ENCODE measurements at regions not wholly inside any gene's neighbourhood (a gene's known extent, or its start where the extent isn't known, plus 50 kb on each side); places are given as distances from the start of the nearest gene placed in this dataset.
"Not testable (repeated sequence)": the region's sequence is repeated elsewhere in the genome, so short reads cannot be mapped to it uniquely, and the experiment has no call there.

DNA sequence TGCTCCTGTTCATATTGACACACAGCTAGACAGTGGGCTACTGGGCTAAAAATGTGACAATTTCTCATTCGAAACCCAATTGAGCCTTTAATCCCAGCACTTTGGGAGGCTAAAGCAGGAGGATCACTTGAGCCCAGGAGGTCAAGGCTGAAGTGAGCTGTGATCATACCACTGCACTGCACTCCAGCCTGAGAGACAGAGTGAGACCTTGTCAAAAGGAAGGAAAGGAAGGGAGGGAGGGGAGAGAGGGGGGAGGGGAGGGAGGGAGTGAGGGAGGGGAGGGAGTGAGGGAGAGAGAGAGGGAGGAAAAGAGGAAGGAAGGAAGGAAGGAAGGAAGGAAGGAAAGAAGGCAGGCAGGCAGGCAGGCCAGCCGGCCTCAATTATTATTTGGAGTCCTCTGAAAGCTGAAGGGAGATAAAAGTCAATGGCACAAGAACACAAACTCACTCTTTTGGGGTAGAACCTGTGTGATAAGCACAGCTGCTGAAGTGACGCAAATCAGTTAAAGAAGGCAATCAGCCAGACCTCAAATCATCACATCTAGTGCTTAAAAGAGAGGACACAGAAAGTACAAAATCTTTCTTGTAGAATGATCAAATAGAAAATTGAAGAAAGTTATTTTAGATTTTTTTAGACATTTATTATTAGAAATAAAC, 98.1 kb downstream of the CCDC71L start:
- DNase-seq: no peak

DNA sequence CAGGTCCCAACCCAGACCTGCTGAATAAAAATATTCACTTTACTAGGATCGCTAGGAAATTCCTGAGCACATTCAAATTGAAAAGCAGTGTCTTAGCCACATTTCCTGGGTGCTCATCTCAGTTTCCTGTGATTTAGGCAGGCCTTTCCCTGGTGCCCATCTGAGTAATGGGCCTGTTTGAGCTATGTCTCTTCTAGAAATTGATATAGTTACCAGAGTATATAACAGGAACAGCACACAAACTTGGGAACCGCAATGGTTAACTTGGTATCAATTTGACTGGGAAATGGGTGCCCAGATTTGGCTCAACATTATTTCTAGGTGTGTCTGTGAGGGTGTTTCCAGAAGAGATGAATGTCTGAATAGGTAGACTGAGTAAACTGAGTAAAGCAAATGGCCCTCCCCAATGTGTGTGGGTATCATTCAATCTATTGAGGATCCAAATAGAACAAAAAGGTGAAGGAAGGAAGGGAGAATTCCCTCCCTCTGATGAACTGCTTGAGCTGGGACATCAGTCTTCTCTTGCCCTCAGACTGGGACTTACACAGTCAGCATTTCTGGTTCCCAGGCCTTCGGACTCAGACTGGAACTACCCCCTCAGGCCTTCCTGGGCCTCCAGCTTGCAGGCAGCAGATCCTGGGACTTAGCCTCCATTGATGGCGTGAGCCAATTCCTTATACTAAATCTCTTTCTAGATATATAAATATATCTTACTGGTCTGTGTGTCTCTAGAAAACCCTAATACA, 99.1 kb downstream of the CCDC71L start:
- no peak for DNase-seq

DNA sequence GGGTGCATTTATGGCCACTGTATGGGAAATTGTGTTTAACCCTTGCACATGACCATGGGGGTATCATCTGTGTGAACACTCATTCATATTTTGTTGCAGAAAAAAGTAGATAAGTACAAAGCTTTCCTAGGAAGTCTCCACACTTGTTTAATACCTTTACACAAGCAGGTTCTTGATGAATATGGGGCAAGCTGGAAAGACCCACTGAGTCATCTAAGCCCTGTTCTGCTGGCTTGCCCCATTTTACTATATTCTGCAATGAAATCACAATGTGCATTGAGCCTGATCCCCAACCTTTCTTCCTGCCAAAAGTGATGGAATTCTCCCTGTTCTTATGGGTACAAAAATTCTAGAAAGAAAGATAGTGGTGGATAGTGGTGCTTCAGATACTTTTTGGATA, 99.8 kb downstream of the CCDC71L start:
- DNase-seq: no peak

DNA sequence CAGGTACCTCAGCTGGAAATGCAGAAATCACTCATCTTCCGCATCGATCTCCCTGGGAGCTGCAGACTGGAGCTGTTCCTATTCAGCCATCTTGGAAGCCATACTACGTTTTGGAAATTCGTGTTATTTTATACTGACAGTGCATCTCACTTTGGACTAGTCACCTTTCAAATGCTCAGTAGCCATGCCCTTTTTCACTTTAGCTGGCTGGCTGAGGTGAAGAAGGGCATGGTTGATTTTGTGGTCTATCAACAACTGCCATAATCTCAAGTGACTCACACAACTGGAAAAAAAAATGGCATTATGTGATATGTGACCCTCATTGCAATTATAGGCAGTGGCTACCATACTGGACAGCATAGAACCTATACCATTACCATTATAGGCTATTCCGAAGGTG, 100.5 kb downstream of the CCDC71L start:
- no peak for DNase-seq

DNA sequence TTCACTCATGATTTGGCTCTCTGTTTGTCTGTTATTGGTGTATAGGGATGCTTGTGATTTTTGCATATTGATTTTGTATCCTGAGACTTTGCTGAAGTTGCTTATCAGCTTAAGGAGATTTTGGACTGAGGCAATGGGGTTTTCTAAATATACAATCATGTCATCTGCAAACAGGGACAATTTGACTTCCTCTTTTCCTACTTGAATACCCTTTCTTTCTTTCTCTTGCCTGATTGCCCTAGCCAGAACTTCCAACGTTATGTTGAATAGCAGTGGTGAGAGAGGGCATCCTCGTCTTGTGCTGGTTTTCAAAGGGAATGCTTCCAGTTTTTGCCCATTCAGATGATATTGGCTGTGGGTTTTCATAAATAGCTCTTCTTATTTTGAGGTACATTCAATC, 104.7 kb downstream of the CCDC71L start:
- DNase-seq: not testable (repeated sequence)

DNA sequence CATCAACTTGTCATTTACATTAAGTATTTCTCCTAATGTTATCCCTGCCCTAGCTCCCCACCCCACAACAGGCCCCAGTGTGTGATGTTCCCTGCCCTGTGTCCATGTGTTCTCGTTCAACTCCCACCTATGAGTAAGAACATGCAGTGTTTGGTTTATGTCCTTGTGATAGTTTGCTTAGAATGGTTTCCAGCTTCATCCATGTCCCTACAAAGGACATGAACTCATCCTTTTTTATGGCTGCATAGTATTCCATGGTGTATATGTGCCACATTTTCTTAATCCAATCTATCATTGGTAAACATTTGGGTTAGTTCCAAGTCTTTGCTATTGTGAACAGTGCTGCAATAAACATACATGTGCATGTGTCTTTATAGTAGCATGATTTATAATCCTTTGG, 106.3 kb downstream of the CCDC71L start:
- DNase-seq: not testable (repeated sequence)

DNA sequence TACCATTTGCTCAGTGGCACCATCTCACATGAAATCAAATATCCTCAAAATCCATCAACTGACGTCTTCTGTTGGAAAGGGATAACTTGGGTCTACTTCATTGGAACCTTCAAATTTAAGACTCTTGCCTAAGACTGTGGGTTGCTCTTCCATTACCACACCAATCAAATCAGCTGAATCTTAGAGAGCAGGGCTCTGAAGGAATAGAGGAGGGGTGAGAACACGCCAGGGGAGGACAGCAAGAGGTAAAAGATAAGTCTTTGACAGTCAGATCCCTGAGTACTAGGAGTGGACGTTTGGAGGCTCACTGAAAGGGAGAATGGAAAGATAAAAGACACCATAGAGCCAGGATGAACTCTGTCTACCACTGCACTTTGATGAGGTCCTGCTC, 107.5 kb downstream of the CCDC71L start:
- no peak for DNase-seq

DNA sequence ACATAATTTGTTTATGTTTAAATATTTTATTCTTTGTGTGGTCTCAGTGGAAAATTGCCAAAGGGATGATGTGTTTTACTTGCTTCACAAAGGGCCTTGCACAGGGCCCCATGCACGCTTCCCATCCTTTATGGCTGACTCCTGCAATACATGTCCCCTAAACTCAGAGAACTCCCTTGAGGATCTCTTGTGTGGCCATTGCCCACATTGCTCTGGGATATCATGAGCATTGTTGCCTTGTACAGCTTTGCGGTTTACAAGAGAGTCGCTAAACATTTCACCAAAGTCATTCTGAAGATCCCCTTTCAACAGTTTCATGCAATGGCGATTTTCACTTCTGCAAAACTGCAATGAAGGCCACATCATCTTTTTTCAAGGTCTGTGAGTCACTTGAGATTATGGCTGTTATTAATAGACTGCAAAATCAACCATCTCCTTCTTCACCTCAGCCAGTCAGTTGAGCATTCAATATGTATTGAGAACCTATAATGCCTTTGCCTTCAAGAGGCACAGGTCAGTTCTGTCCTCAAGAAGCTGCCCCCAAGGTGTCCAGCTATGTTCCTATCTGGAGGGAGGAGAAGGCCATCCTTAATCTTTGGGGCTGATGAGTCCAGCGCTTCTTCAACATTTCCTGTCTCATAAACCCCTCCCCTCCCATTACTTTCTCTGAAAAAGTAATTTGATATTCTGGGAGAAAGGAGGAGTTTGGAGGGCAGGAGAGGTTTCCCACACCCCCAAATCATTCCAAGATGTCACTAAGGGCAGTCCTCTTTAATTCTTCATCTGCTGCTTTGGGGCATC, 108.1 kb downstream of the CCDC71L start:
- no peak for DNase-seq

DNA sequence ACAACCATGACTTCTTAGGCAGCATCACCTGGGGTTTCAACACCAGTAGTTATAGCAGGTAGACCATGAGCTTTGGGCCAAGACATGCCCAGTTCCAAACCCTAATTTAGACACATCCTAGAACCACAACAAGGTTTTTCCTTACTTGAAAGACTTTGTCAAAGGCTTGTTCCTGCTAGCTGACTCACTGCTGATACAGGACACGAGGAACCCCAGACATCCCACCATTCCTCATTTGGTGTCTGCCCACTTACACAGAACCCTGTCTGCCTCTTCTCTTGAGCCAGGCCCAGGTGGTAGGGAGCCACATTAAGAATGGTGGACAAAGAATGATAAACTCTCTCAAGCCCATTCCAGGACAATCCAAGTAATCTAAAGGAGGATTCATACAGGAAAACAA, 109.0 kb downstream of the CCDC71L start:
- no peak for DNase-seq

DNA sequence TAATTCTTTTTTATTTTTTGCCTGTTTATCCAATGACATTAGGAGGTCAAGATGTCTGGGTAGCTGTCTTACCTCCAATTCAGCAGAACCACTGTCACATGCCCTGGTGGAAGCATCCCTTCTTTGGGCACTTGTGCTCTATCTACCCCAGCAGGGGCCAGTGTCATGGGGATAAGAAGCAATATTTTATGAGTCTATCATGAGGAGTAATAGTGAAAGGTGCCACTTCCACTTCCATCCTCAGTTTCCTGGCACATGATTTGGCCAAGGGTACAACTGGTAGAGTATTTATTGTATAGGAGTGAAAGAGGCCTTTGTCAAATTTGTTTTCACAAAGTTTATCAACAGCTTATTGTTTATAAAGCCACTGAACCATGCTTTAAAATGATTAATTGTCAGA, 112.5 kb downstream of the CCDC71L start:
- no peak for DNase-seq

DNA sequence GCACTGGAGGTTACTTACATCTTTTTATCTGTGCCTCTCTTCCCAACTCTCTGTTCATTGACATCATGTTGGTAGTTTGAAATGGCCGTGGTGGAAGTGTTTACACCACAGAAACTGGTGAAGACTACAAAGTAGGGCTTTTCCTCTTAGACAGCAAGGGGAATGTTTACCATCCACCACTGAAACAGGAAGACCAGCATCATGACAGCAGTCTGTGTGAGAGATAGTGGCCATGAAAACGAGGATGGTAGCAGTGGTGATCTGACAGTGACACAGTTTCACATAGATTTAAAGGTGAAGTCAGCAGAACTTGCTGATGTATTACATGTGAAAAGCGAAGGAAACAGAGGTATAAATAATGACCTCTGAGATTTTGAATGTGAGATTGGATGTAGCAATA, 115.7 kb downstream of the CCDC71L start:
- no peak for DNase-seq

DNA sequence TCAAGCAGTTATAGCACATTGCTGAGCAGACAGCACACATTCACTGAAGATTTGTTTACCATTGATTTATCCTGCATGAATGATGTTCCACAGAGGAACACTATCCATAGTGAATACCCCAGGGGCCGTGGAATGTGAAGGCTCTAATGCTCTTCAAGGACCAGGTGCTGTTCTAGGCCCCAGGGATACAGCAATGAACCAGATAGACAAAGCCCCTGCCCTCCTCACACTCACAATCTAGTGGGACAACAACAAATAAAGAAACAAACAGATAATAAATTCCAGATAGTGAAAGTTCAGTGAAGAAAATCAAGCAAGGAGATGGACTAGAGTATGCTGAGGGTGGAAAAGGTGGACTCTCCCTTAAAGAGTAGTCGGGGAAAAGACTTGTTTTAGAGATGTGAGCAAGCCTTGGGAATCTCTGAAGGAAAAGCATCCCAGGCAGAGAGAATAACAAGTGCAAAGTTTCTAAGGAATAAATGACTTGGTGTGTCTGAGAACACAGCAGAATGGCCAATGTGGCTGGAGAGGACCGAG, 117.7 kb downstream of the CCDC71L start:
- no peak for DNase-seq

DNA sequence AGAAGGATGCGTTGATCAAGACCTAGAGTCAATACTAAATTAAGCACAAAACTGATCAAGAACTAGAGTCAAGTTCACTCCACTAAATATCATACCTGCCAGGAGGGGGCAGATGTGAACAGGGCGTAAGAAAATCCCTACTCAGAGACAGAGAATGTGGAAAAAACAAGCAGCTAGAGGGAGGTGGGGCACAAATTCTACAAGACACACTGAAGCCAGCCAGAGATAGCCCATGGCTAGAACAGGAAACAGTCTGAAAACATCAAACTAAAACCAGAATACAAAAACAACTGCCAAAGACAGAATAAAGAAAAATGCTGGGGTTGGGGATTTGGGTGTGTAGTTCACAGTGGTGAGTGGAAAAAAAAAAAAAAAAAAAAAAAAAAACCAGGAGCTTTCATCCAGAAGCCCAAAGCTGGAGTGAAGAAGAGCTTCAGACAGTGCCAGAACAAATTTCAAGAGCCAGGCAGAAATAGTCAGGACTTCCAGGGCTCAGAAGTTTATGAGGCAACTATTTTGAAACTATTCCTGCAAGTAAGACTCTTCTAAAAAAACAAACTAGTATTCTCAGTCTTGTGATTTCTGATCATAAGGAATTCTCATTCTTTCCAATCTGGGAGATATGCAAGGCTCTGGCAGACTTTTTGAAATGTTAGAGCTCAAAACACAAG, 118.3 kb downstream of the CCDC71L start:
- peak; percentile 73 for DNase-seq

DNA sequence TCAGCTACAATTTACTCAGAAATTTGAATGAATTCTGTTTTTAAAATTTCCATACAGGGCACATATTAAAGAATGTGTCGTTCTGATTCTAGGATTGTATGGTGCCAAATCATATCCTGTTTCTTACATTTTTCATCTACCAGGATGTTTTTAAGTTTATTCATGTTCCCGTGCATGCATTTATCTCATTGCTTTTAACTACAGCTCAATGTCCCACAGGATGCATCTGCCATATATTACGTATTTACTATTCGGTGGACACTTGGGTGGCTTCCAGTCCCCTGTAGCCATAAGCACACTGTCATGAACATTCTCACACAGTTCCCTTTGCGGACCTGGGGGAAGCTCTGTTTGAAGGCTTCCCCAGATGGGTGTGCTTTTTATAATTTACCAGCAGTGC, 122.3 kb downstream of the CCDC71L start:
- no peak for DNase-seq

DNA sequence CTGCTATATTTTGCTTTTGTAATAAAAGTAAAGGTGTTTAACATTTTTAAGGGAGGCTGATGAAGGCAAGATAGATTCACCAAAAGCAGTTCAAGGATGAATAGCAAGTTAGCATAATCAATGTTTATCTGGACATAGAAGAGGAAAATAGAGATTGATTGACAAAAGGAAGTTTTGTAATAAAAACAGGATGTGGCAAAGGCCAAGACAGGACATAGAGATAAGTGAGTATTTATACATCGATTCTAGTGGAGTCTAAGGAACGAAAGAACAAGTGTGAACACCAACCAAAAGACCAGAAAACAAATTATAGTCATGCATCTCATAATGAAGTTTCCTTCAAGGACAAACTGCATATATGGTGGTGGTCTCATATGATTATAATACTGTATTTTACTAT, 123.8 kb downstream of the CCDC71L start:
- no peak for DNase-seq

DNA sequence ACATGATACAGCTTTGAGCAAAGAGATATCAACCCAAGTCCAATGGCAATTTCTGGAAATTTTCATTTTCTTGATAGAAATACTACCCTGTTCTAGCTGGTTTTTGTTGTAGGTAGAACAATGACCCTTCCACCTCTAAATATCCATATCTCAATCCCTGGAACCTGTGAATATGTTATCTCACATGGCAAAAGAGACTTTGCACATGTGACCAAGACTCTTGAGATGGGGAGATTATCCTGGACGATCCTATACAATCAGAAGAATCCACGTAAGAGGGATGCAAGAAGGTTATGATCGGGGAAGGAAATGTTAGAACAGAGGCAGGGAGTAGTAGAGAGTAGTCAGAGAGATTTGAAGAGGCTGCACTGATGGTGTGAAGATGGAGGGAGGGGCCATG, 124.9 kb downstream of the CCDC71L start:
- no peak for DNase-seq

DNA sequence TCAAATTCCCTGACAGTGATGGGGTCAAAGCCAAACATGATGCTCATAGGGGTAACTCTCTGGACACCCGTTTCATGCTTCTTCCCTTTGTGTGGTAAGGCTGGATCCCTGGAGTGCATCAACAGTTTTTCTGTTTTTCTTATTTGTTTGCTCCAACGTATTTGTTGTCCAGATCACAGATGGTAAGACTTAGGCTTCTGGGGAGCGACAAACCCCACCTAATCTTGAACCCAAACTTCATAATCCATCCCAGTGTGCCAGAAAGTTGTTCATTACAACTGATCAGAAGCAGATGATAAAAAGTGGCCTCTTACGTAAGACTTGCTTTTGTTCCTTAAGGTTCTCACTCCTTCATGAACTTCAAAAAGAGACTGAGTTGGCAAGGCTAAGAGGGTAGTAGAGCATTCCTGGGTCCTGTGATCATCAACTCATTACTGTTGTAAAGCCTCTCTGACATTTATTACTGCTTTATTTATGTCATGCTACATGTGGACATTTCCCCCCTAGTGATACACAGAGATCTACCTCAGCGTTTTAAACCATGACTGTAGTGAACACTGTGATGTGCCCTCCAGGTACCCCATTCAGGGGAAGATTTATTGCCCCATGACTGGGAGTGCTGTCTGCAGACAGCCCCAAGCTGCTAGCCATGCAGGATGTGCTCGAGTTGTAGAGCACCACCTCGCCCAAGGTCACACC, 125.6 kb downstream of the CCDC71L start:
- DNase-seq: no peak

DNA sequence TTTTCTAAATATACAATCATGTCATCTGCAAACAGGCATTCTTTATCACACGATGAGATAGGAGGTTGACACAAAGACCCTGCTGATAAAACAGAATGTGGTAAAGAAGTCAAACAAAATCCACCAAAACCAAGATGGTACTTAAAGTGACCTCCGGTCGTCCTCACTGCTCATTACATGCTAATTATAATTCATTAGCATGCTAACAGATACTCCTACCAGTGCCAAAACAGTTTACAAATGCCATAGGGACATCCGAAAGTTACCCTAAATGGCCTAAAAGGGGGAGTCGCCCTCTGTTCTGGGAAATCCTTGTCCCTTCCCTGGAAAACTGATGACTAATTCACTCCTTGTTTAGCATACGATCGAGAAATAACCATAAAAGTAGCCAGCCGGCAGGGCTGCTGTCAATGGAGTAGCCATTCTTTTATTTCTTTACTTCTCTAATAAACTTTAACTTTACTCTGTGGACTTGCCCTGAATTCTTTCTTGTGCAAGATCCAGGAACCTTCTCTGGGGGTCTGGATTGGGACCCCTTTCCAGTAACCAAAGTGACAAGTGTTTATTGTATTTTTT, 126.6 kb downstream of the CCDC71L start:
- no peak for DNase-seq

DNA sequence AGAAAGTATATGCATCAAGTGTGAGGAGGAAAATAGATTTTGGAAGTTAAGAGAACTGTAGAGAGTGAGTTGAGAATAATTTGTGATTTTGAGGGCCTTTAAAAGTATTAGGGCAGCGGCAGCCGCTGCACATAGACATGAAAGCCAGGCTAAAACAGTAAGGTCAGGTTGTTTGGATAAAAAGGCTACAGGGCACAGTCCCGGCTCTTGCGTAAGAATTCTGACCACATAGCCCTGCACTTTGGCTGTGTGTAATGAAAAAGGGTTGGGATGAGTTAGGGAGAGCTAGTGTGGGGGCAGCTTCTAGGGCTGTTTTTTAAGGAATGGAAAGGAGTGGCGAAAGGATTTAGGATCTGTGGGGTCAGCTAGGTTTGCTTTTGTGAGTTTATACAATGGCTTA, 130.8 kb downstream of the CCDC71L start:
- not testable (repeated sequence) for DNase-seq

DNA sequence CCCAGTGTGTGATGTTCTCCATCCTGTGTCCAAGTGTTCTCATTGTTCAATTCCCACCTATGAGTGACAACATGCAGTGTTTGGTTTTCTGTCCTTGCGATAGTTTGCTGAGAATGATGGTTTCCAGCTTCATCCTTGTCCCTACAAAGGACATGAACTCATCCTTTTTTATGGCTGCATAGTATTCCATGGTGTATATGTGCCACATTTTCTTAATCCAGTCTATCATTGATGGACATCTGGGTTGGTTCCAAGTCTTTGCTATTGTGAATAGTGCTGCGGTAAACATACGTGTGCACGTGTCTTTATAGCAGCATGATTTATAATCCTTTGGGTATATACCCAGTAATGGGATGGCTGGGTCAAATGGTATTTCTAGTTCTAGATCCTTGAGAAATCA, 134.3 kb downstream of the CCDC71L start:
- not testable (repeated sequence) for DNase-seq

DNA sequence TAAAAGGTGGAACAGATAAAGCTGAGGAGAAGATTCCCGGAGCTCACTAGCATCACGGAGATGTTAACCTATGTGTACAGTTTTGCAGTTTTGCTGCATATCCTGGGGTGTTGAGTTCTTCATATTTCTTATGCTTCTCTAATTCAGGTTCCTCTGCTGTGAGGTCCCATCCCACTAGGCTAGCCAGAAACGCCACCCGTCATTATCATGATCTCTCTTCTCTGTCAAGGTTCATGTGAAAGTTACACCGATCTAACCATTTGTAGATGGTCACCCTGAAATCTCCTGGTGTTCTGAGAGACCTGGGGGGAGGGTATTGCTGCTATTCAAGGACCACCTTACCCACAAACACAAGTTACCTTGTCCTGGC, 136.3 kb downstream of the CCDC71L start:
- no peak for DNase-seq

DNA sequence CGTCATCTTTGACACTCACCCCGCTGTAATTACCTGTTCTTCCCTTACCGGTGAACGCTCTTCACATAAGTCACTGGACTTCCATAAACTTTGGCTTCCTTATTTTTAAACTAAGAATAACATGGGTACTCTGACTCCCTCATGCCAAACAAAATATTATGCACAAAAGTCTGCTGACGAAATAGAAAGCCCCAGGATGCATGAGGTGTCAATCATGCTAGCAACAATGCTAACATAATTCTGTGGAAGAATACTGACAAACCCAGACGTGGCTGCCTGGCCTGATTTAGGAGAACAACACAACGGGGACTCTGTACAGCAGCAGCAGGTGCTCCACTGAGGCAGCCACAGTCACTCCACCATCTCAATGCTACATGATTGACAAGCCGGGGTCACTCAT, 137.5 kb downstream of the CCDC71L start:
- no peak for DNase-seq
